OCI-LY1 (cell line): ENCODE measurements at regions not wholly inside any gene's neighbourhood (a gene's known extent, or its start where the extent isn't known, plus 50 kb on each side); places are given as distances from the start of the nearest gene placed in this dataset.

Experiments used
- H2AFZ ChIP-seq: fragments of 200-600 bp; sonication (generic), shearing (Covaris generic); 2 replicates; pipeline ENCODE4 v1.6.0; 2014; ENCODE audit warnings: antibody characterized with exemption, mild to moderate bottlenecking, low read length
- H3F3A ChIP-seq: fragments of 200-600 bp; sonication (generic), shearing (Covaris generic); 2 replicates; pipeline ENCODE4 v1.6.0; 2014; ENCODE audit warnings: mild to moderate bottlenecking, antibody characterized with exemption, low read length, moderate library complexity; ENCODE audit not compliant: insufficient read depth
- H3K27ac ChIP-seq: fragments of 200-600 bp; sonication (generic); 2 replicates; pipeline ENCODE4 v1.5.1; 2014; ENCODE audit warnings: low read length, mixed run types, mild to moderate bottlenecking, low read depth; ENCODE audit not compliant: poor library complexity, severe bottlenecking
- H3K27me3 ChIP-seq: fragments of 200-600 bp; sonication (generic); 2 replicates; pipeline ENCODE4 v1.6.0; 2014; ENCODE audit warnings: antibody characterized with exemption, mild to moderate bottlenecking, low read length, moderate library complexity; ENCODE audit not compliant: insufficient read depth
- H3K36me3 ChIP-seq: fragments of 200-600 bp; sonication (generic); 2 replicates; pipeline ENCODE4 v1.6.1; 2014; ENCODE audit warnings: mild to moderate bottlenecking, antibody characterized with exemption, low read length, moderate library complexity, mixed read lengths; ENCODE audit not compliant: insufficient read depth
- H3K4me1 ChIP-seq: fragments of 200-600 bp; sonication (generic); 2 replicates; pipeline ENCODE4 v1.5.1; 2014; ENCODE audit warnings: mild to moderate bottlenecking, low read length, moderate library complexity; ENCODE audit not compliant: insufficient read depth, severe bottlenecking
- H3K4me2 ChIP-seq: fragments of 200-600 bp; sonication (generic), shearing (Covaris generic); 2 replicates; pipeline ENCODE4 v1.6.1; 2014; ENCODE audit warnings: low read length
- H3K4me3 ChIP-seq: fragments of 200-600 bp; sonication (generic); 2 replicates; pipeline ENCODE4 v1.5.1; 2014; ENCODE audit warnings: low read length, low read depth, mild to moderate bottlenecking, mixed read lengths; ENCODE audit not compliant: poor library complexity, severe bottlenecking
- H3K79me2 ChIP-seq: fragments of 200-600 bp; shearing (Covaris generic); 2 replicates; pipeline ENCODE4 v1.6.1; 2016; ENCODE audit warnings: mixed run types, low read length, mixed read lengths; ENCODE audit not compliant: insufficient read depth
- H3K9ac ChIP-seq: fragments of 200-600 bp; sonication (generic), shearing (Covaris generic); 2 replicates; pipeline ENCODE4 v1.6.1; 2014; ENCODE audit warnings: mild to moderate bottlenecking, low read length, mixed read lengths
- H3K9me2 ChIP-seq: fragments of 200-600 bp; sonication (generic), shearing (Covaris generic); 2 replicates; pipeline ENCODE4 v1.6.1; 2014; ENCODE audit warnings: low read depth, mild to moderate bottlenecking, low read length, mixed read lengths
- H3K9me3 ChIP-seq: fragments of 200-600 bp; shearing (Covaris generic); 2 replicates; pipeline ENCODE4 v1.6.1; 2014; ENCODE audit warnings: low read length, mixed read lengths
- H4K20me1 ChIP-seq: fragments of 200-600 bp; sonication (generic), shearing (Covaris generic); 2 replicates; pipeline ENCODE4 v1.6.0; 2016; ENCODE audit warnings: mild to moderate bottlenecking, low read length; ENCODE audit not compliant: insufficient read depth
- CTCF ChIP-seq: fragments of 200-600 bp; sonication (generic), shearing (Covaris generic); IDR thresholded peaks from 2 replicates; pipeline ENCODE4 v1.5.1; 2017; ENCODE audit warnings: mild to moderate bottlenecking, antibody characterized with exemption, low read length, moderate library complexity, mixed read lengths
- EZH2 ChIP-seq: fragments of 200-600 bp; sonication (generic), shearing (Covaris generic); IDR thresholded peaks from 2 replicates; pipeline ENCODE4 v1.8.0; 2017; ENCODE audit warnings: borderline replicate concordance, mixed run types, mild to moderate bottlenecking, antibody characterized with exemption, low read length, moderate library complexity, mixed read lengths

GRCh38 chr6:130773860-130774259 is 53.3 kb upstream of the SMLR1 start:
- H3K79me2 ChIP-seq, result no peaks in the 10 kb centered on the region
- no peak overlapping the region for H2AFZ ChIP-seq
- no peak overlapping the region for H3K9ac ChIP-seq
- H3K4me3 ChIP-seq, result no peak overlapping the region
- no peak overlapping the region for H3K4me2 ChIP-seq
- H3F3A ChIP-seq, result no peaks in the 10 kb centered on the region
- H3K9me3 ChIP-seq, result no peaks in the 10 kb centered on the region
- H4K20me1 ChIP-seq, result no peaks in the 10 kb centered on the region
- no peaks in the 10 kb centered on the region for H3K27me3 ChIP-seq
- no peaks in the 10 kb centered on the region for H3K4me1 ChIP-seq
- no peaks in the 10 kb centered on the region for H3K36me3 ChIP-seq
- no peaks in the 10 kb centered on the region for H3K9me2 ChIP-seq
- H3K27ac ChIP-seq, result no peak overlapping the region
- TF ChIP-seq EZH2 (no peak), CTCF (no peak)

- Histone ChIP-seq H3K27me3 (peaks cover 2% of the 10 kb centered on the region), H3K79me2 (no peaks in the 10 kb centered on the region), H4K20me1 (no peaks in the 10 kb centered on the region), H3K9ac (no peak overlapping the region), H3K27ac (no peak overlapping the region), H3K4me2 (no peak overlapping the region), H3K9me2 (no peaks in the 10 kb centered on the region), H3K36me3 (no peaks in the 10 kb centered on the region), H3K4me1 (no peaks in the 10 kb centered on the region), H3K9me3 (no peaks in the 10 kb centered on the region), H2AFZ (no peak overlapping the region), H3K4me3 (no peak overlapping the region), H3F3A (no peaks in the 10 kb centered on the region)
- TF ChIP-seq CTCF (no peak), EZH2 (no peak)
Observed at GRCh38 chr6:130775411-130776012, 51.7 kb upstream of the SMLR1 start.

- Histone ChIP-seq H3K4me3 (no peak overlapping the region), H3K27ac (no peak overlapping the region), H4K20me1 (no peaks in the 10 kb centered on the region), H3K36me3 (no peaks in the 10 kb centered on the region), H3K27me3 (peaks cover 4% of the 10 kb centered on the region), H3K9me3 (no peaks in the 10 kb centered on the region), H3K9ac (no peak overlapping the region), H3K4me2 (no peak overlapping the region), H3K79me2 (no peaks in the 10 kb centered on the region), H3F3A (no peaks in the 10 kb centered on the region), H3K4me1 (no peaks in the 10 kb centered on the region), H3K9me2 (no peaks in the 10 kb centered on the region), H2AFZ (no peak overlapping the region)
- TF ChIP-seq EZH2 (no peak), CTCF (no peak)
Observed at GRCh38 chr6:130776287-130776925, 50.8 kb upstream of the SMLR1 start.
